PC-3 (cell line): ENCODE measurements at regions not wholly inside any gene's neighbourhood (a gene's known extent, or its start where the extent isn't known, plus 50 kb on each side); places are given as distances from the start of the nearest gene placed in this dataset.

Experiments
- ATAC-seq: fragments of 200-7000 bp; cut with Tn5 transposase; 2 replicates; pipeline ENCODE4 v1.9.1; 2020; ENCODE audit warnings: mild to moderate bottlenecking, moderate library complexity
- BruUV-seq: library from RNA; stranded (reverse); fragments of 400-500 nt; replicated peaks from 2 replicates; lab custom pipeline; 2021; lab: Mats Ljungman, UMichigan
- CTCF ChIA-PET: fragments of 300-600 bp; sonication (Branson Sonifier 250); formaldehyde crosslinking; loops from one replicate; lab custom pipeline; 2022; ENCODE audit warnings: antibody characterized with exemption; lab: Charles Lee
- POLR2A ChIA-PET: fragments of 300-600 bp; sonication (Branson Sonifier 250); formaldehyde crosslinking; loops from one replicate; lab custom pipeline; 2022; ENCODE audit warnings: antibody characterized with exemption; ENCODE audit not compliant: unreplicated experiment; lab: Charles Lee
- DNase-seq: peaks from one replicate; pipeline ENCODE4 v3.0.0-alpha.2; 2015
- H2AFZ ChIP-seq: fragments of 300-600 bp; sonication (generic); 2 replicates; pipeline ENCODE4 v1.6.0; 2016; ENCODE audit warnings: antibody characterized with exemption, low read length
- H3F3A ChIP-seq: fragments of 300-600 bp; sonication (generic); one replicate; pipeline ENCODE4 v1.6.0; 2017; ENCODE audit warnings: antibody characterized with exemption, low read length, control low read depth, mild to moderate bottlenecking; ENCODE audit not compliant: unreplicated experiment
- H3K27ac ChIP-seq: fragments of 300-600 bp; sonication (generic); 2 replicates; pipeline ENCODE4 v1.5.1; 2016; ENCODE audit warnings: mild to moderate bottlenecking, low read length
- H3K27me3 ChIP-seq: fragments of 300-600 bp; sonication (generic); 2 replicates; pipeline ENCODE4 v1.6.1; 2016; ENCODE audit warnings: low read length, mixed read lengths
- H3K36me3 ChIP-seq: fragments of 300-600 bp; sonication (generic); 2 replicates; pipeline ENCODE4 v1.6.1; 2016; ENCODE audit warnings: low read depth, mixed run types, low read length, mixed read lengths
- H3K4me1 ChIP-seq: fragments of 300-600 bp; sonication (generic); 2 replicates; pipeline ENCODE4 v1.5.1; 2016; ENCODE audit warnings: low read length; ENCODE audit not compliant: insufficient read depth
- H3K4me2 ChIP-seq: fragments of 300-600 bp; sonication (generic); 2 replicates; pipeline ENCODE4 v1.6.0; 2016; ENCODE audit warnings: low read length
- H3K4me3 ChIP-seq: fragments of 300-600 bp; sonication (generic); 2 replicates; pipeline ENCODE4 v1.5.1; 2016; ENCODE audit warnings: mild to moderate bottlenecking, low read length, mixed read lengths
- H3K79me2 ChIP-seq: fragments of 300-600 bp; sonication (generic); 2 replicates; pipeline ENCODE4 v1.6.1; 2017; ENCODE audit warnings: low read length, mixed read lengths
- H3K9ac ChIP-seq: fragments of 300-600 bp; sonication (generic); 2 replicates; pipeline ENCODE4 v1.6.0; 2016; ENCODE audit warnings: mild to moderate bottlenecking, low read length
- H3K9me2 ChIP-seq: fragments of 300-600 bp; sonication (generic); replicated peaks from 2 replicates; pipeline ENCODE4 v1.6.1; 2016; ENCODE audit warnings: mixed run types, low read length, mixed read lengths
- H3K9me3 ChIP-seq: fragments of 300-600 bp; sonication (generic); 2 replicates; pipeline ENCODE4 v1.6.1; 2016; ENCODE audit warnings: low read length, mixed read lengths
- H4K20me1 ChIP-seq: fragments of 300-600 bp; sonication (generic); 2 replicates; pipeline ENCODE4 v1.6.1; 2016; ENCODE audit warnings: low read length, mixed read lengths
- EZH2 ChIP-seq: fragments of 300-600 bp; sonication (generic); IDR thresholded peaks from one replicate; pipeline ENCODE4 v1.6.1; 2017; ENCODE audit warnings: antibody characterized with exemption, mild to moderate bottlenecking, low read length; ENCODE audit not compliant: unreplicated experiment
- EZH2phosphoT487 ChIP-seq: fragments of 300-600 bp; sonication (generic); IDR thresholded peaks from 2 replicates; pipeline ENCODE4 v1.6.1; 2018; ENCODE audit warnings: mild to moderate bottlenecking, antibody characterized with exemption, low read length, borderline replicate concordance
- intact Hi-C: fragments of 100-400 bp; cut with micrococcal nuclease; formaldehyde crosslinking; loops from 2 replicates; pipeline ENCODE4 v1.9.0; 2023
- TF ChIP-seq, protein P1 (sequence below): fragments of 300-600 bp; sonication (generic); conservative IDR thresholded peaks from 2 replicates; pipeline ENCODE4 v1.5.1; 2017; ENCODE audit warnings: antibody characterized with exemption, low read depth, mild to moderate bottlenecking, low read length

DNA sequence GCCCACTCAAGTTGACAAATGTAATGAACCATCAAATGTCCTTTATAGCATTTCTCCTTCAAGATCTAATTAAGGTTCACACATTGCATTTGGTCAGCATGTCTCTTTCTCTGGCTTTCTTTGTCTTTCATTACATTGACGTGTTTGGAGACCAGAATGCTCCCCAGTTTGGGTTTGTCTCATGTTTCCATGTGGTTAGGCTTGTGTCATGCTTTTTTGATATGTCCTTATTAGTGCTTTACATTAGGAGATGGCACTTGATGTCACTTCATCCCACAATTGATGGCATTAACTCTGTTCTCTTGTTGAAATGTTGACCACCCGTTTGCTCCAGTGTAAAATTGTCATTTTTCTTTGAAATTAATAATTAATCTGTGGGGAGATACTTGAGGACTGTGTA is 165.8 kb downstream of the AKAIN1 start:
- ATAC-seq (no peak), DNase-seq (no peak)
- Histone ChIP-seq H3K9ac (no peak overlapping the region), H3K36me3 (no peaks in the 10 kb centered on the region), H3K27me3 (no peaks in the 10 kb centered on the region), H4K20me1 (no peaks in the 10 kb centered on the region), H3K9me3 (peaks cover 21% of the 10 kb centered on the region; the same call in 1 of the 2 replicates), H3F3A (no peaks in the 10 kb centered on the region), H3K4me3 (no peak overlapping the region), H3K27ac (no peak overlapping the region), H3K79me2 (no peaks in the 10 kb centered on the region), H3K4me1 (no peaks in the 10 kb centered on the region), H3K4me2 (no peak overlapping the region), H2AFZ (no peak overlapping the region), H3K9me2 (no peaks in the 10 kb centered on the region)
- POLR2A ChIA-PET, result no interaction called here
- no TSS peak for BruUV-seq
- TF ChIP-seq EZH2, result no peak
- TF ChIP-seq EZH2phosphoT487, result no peak
- TF ChIP-seq, protein P1, sequence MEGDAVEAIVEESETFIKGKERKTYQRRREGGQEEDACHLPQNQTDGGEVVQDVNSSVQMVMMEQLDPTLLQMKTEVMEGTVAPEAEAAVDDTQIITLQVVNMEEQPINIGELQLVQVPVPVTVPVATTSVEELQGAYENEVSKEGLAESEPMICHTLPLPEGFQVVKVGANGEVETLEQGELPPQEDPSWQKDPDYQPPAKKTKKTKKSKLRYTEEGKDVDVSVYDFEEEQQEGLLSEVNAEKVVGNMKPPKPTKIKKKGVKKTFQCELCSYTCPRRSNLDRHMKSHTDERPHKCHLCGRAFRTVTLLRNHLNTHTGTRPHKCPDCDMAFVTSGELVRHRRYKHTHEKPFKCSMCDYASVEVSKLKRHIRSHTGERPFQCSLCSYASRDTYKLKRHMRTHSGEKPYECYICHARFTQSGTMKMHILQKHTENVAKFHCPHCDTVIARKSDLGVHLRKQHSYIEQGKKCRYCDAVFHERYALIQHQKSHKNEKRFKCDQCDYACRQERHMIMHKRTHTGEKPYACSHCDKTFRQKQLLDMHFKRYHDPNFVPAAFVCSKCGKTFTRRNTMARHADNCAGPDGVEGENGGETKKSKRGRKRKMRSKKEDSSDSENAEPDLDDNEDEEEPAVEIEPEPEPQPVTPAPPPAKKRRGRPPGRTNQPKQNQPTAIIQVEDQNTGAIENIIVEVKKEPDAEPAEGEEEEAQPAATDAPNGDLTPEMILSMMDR, result no peak
- CTCF ChIA-PET, result interaction anchor here (0.5 kb wide), 1 partner anchor 46 kb away, joined by 4 read pairs; no protein-coding TSS in a partner anchor
- intact Hi-C loops, result no loop called here

DNA sequence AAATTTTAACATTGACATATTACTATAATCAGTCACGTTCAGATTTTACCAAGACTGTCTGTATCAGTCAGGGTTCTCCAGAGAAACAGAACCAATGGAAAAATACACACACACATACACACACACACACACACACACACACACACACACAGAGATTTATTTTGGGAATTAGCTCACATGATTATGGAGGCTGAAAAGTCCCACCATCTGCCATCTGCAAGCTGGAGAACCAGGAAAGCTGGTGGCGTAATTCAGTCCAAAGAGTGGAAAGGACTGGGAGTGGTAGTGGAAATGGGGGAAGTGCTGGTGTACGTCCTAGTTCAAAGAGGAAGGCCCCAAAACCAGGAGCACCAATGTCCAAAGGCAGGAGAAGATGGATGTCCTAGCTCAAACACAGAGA is 166.4 kb downstream of the AKAIN1 start:
- no peaks in the 10 kb centered on the region for H3K79me2 ChIP-seq
- POLR2A ChIA-PET, result no interaction called here
- no peaks in the 10 kb centered on the region for H3K36me3 ChIP-seq
- no peak for ATAC-seq
- H3K4me3 ChIP-seq, result no peak overlapping the region
- no peak overlapping the region for H3K27ac ChIP-seq
- no peaks in the 10 kb centered on the region for H3K27me3 ChIP-seq
- H3F3A ChIP-seq, result no peaks in the 10 kb centered on the region
- DNase-seq, result no peak
- H2AFZ ChIP-seq, result no peak overlapping the region
- no peaks in the 10 kb centered on the region for H4K20me1 ChIP-seq
- no peaks in the 10 kb centered on the region for H3K4me1 ChIP-seq
- intact Hi-C loops, result no loop called here
- H3K9me3 ChIP-seq, result peaks cover 21% of the 10 kb centered on the region; the same call in 1 of the 2 replicates
- no peaks in the 10 kb centered on the region for H3K9me2 ChIP-seq
- BruUV-seq, result no TSS peak
- H3K4me2 ChIP-seq, result no peak overlapping the region
- no peak overlapping the region for H3K9ac ChIP-seq
- TF ChIP-seq, protein P1, result no peak
- TF ChIP-seq EZH2phosphoT487, result no peak
- TF ChIP-seq EZH2, result no peak
- CTCF ChIA-PET, result interaction anchor here (0.5 kb wide), 1 partner anchor 47 kb away, joined by 4 read pairs; no protein-coding TSS in a partner anchor

DNA sequence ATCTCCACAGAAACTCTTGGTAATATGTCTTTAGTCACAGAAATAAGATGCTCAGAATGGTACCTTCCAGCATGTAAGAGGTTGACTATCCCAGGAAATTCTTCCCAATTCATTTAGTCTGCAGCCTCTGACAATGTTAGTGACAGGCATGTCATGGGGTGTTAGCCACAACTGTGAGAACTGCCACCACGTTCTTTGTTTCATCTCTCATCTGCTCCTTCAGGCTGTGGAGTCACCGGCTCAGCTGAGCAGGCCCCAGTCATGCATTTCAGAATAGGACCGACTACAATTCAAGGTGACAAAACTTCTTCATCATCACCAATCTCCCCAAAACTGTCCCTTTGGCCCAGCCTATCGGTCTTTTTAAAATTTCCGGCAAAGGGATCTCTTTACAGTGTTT is 167.5 kb downstream of the AKAIN1 start:
- Histone ChIP-seq H3K4me2 (no peak overlapping the region), H3K9me2 (no peaks in the 10 kb centered on the region), H3K4me1 (no peaks in the 10 kb centered on the region), H3K27me3 (no peaks in the 10 kb centered on the region), H4K20me1 (no peaks in the 10 kb centered on the region), H3K79me2 (no peaks in the 10 kb centered on the region), H3K9ac (no peak overlapping the region), H3K36me3 (no peaks in the 10 kb centered on the region), H3K4me3 (no peak overlapping the region), H3K27ac (no peak overlapping the region), H3K9me3 (peaks cover 21% of the 10 kb centered on the region; the same call in 1 of the 2 replicates), H3F3A (no peaks in the 10 kb centered on the region), H2AFZ (no peak overlapping the region)
- TF ChIP-seq EZH2phosphoT487 (no peak), EZH2 (no peak)
- TF ChIP-seq, protein P1, result no peak
- POLR2A ChIA-PET, result no interaction called here
- DNase-seq (no peak), ATAC-seq (no peak)
- BruUV-seq, result no TSS peak
- CTCF ChIA-PET, result no interaction called here
- intact Hi-C loops, result no loop called here
